HG02588 (cell line): ENCODE measurements at regions not wholly inside any gene's neighbourhood (a gene's known extent, or its start where the extent isn't known, plus 50 kb on each side); places are given as distances from the start of the nearest gene placed in this dataset.

Experiments
- ATAC-seq: cut with Tn5 transposase; IDR thresholded peaks from one replicate; pipeline ENCODE4 v1.9.1; 2021; ENCODE audit warnings: mild to moderate bottlenecking, moderate library complexity; ENCODE audit not compliant: unreplicated experiment

GRCh38 chr2:118177318-118177717 lies 89.0 kb downstream of the INSIG2 start:
- no peak for ATAC-seq

- no peak for ATAC-seq
Measured at GRCh38 chr2:118176601-118177000, 88.3 kb downstream of the INSIG2 start.

GRCh38 chr2:118171546-118171945 lies 83.3 kb downstream of the INSIG2 start:
- ATAC-seq = no peak

- ATAC-seq = peak; percentile 74
Measured at GRCh38 chr2:118169359-118170005, 81.2 kb downstream of the INSIG2 start.

- ATAC-seq = no peak
Measured at GRCh38 chr2:118168615-118169014, 80.3 kb downstream of the INSIG2 start.

- no peak for ATAC-seq
Measured at GRCh38 chr2:118167026-118167425, 78.8 kb downstream of the INSIG2 start.

GRCh38 chr2:118166242-118166641 lies 78.0 kb downstream of the INSIG2 start:
- no peak for ATAC-seq

- ATAC-seq = no peak
Measured at GRCh38 chr2:118165595-118165994, 77.3 kb downstream of the INSIG2 start.
